ENCODE measurements at regions not wholly inside any gene's neighbourhood (a gene's known extent, or its start where the extent isn't known, plus 50 kb on each side); places are given as distances from the start of the nearest gene placed in this dataset.

- Histone ChIP-seq H3K9me3 (no peaks in the 10 kb centered on the region), H3K4me3 (no peak overlapping the region)
- TF ChIP-seq CTCF (IDR thresholded peaks at IDR 0.05): peak; percentile 71 to 72
- TF ChIP-seq POLR2A (IDR thresholded peaks at IDR 0.05): no peak
Measured at GRCh38 chr1:192445839-192446489, 129.2 kb downstream of the RGS21 start.

GRCh38 chr1:192448026-192448578 lies 127.5 kb upstream of the RGS1 start:
- Histone ChIP-seq H3K4me3 (no peak overlapping the region), H3K36me3 (no peaks in the 10 kb centered on the region), H3K27ac (no peak overlapping the region), H3K27me3 (no peaks in the 10 kb centered on the region), H3K4me1 (no peaks in the 10 kb centered on the region), H3K9me3 (no peaks in the 10 kb centered on the region)
- no peak for DNase-seq (ENCODE audit: low spot score in 2 of 2)
- TF ChIP-seq POLR2A (IDR thresholded peaks at IDR 0.05): no peak
- no peak for TF ChIP-seq EP300 (IDR thresholded peaks at IDR 0.05)
- TF ChIP-seq POLR2AphosphoS5 (IDR thresholded peaks at IDR 0.05): no peak
- TF ChIP-seq CTCF (IDR thresholded peaks at IDR 0.05): no peak

More at GRCh38 chr1:192445839-192446489, 129.2 kb downstream of the RGS21 start:
- WGBS: 13% methylated on average over 7 of the region's 7 CpGs
- Histone ChIP-seq H3K27me3 (no peaks in the 10 kb centered on the region), H3K27ac (no peak overlapping the region), H3K36me3 (no peaks in the 10 kb centered on the region), H3K4me1 (no peaks in the 10 kb centered on the region)
- no peak for DNase-seq (ENCODE audit: low spot score in 2 of 2)

GRCh38 chr1:192453360-192453992 lies 122.1 kb upstream of the RGS1 start:
- 72% methylated on average over 8 of the region's 8 CpGs for WGBS
- no peaks in the 10 kb centered on the region for H3K36me3 ChIP-seq
- no peaks in the 10 kb centered on the region for H3K9me3 ChIP-seq
- no peak overlapping the region for H3K4me3 ChIP-seq
- no peaks in the 10 kb centered on the region for H3K27me3 ChIP-seq
- H3K4me1 ChIP-seq: no peaks in the 10 kb centered on the region
- H3K27ac ChIP-seq: no peak overlapping the region
- DNase-seq (ENCODE audit: low spot score in 2 of 2): no peak
- TF ChIP-seq EP300 (IDR thresholded peaks at IDR 0.05): no peak
- no peak for TF ChIP-seq CTCF (IDR thresholded peaks at IDR 0.05)
- no peak for TF ChIP-seq POLR2A (IDR thresholded peaks at IDR 0.05)
- no peak for TF ChIP-seq POLR2AphosphoS5 (IDR thresholded peaks at IDR 0.05)

- H3K4me1 ChIP-seq: no peaks in the 10 kb centered on the region
- H3K9me3 ChIP-seq: no peaks in the 10 kb centered on the region
- no peaks in the 10 kb centered on the region for H3K36me3 ChIP-seq
- H3K4me3 ChIP-seq: no peak overlapping the region
- no peak for DNase-seq (ENCODE audit: low spot score in 2 of 2)
- H3K27ac ChIP-seq: no peak overlapping the region
- H3K27me3 ChIP-seq: no peaks in the 10 kb centered on the region
- no peak for TF ChIP-seq POLR2AphosphoS5 (IDR thresholded peaks at IDR 0.05)
- TF ChIP-seq EP300 (IDR thresholded peaks at IDR 0.05): no peak
- no peak for TF ChIP-seq POLR2A (IDR thresholded peaks at IDR 0.05)
- no peak for TF ChIP-seq CTCF (IDR thresholded peaks at IDR 0.05)
Measured at GRCh38 chr1:192459467-192459866, 116.1 kb upstream of the RGS1 start.

- Histone ChIP-seq H3K4me3 (no peak overlapping the region), H3K27me3 (no peaks in the 10 kb centered on the region), H3K9me3 (no peaks in the 10 kb centered on the region), H3K36me3 (no peaks in the 10 kb centered on the region), H3K27ac (no peak overlapping the region), H3K4me1 (no peaks in the 10 kb centered on the region)
- no peak for DNase-seq (ENCODE audit: low spot score in 2 of 2)
- WGBS: 75% methylated on average over 4 of the region's 4 CpGs
- TF ChIP-seq EP300 (IDR thresholded peaks at IDR 0.05) (no peak), CTCF (IDR thresholded peaks at IDR 0.05) (no peak), POLR2A (IDR thresholded peaks at IDR 0.05) (no peak), POLR2AphosphoS5 (IDR thresholded peaks at IDR 0.05) (no peak)
Measured at GRCh38 chr1:192461684-192462083, 113.9 kb upstream of the RGS1 start.
